SK-N-SH (cell line): ENCODE measurements at regions not wholly inside any gene's neighbourhood (a gene's known extent, or its start where the extent isn't known, plus 50 kb on each side); places are given as distances from the start of the nearest gene placed in this dataset.
"Not testable (repeated sequence)": the region's sequence is repeated elsewhere in the genome, so short reads cannot be mapped to it uniquely, and the experiment has no call there.

Experiments used
- CTCF ChIA-PET: fragments of 300-600, 350-600 bp; formaldehyde crosslinking; extraction: SDS; loops from one replicate; lab custom pipeline; 2021; lab: Yijun Ruan, JAX
- POLR2A ChIA-PET: fragments of 350-600 bp; sonication (Branson Sonifier 250); formaldehyde crosslinking; extraction: SDS; loops from one replicate; lab custom pipeline; 2020; ENCODE audit warnings: antibody characterized with exemption, inconsistent platforms; lab: Yijun Ruan, JAX
- DNase-seq: peaks from one replicate; pipeline ENCODE4 v3.0.0; 2012
- H2AFZ ChIP-seq: fragments of 200-600 bp; sonication (generic); 2 replicates; pipeline ENCODE4 v1.8.1; 2016; ENCODE audit warnings: antibody characterized with exemption, mild to moderate bottlenecking, low read depth
- H3F3A ChIP-seq: fragments of 200-600 bp; sonication (generic); replicated peaks from 2 replicates; pipeline ENCODE3; 2016; ENCODE audit warnings: antibody characterized with exemption, mild to moderate bottlenecking; ENCODE audit not compliant: insufficient read depth
- H3K27ac ChIP-seq, 2 experiments: fragments of 200-500 bp in 1 of 2; fragments of 200-600 bp in 1 of 2; sonication (Bioruptor generic) in 1 of 2; sonication (generic), shearing (Covaris generic) in 1 of 2; 2 replicates each; pipeline versions ENCODE4 v1.5.1 to v1.6.1; 2014 to 2016; ENCODE audit warnings: low read depth in 2 of 2, inconsistent platforms in 1 of 2, low read length in 1 of 2, mild to moderate bottlenecking in 1 of 2, mixed read lengths in 1 of 2
- H3K27me3 ChIP-seq: fragments of 200-600 bp; sonication (generic), shearing (Covaris generic); 2 replicates; pipeline ENCODE4 v1.6.1; 2016; ENCODE audit warnings: mixed run types; ENCODE audit not compliant: insufficient read depth
- H3K36me3 ChIP-seq, 2 experiments: fragments of 200-500 bp in 1 of 2; fragments of 200-600 bp in 1 of 2; sonication (Bioruptor generic) in 1 of 2; sonication (generic) in 1 of 2; replicated peaks in 1 of 2; 2 replicates each; pipeline versions ENCODE3 to v1.5.1; 2014 to 2016; ENCODE audit warnings: low read length in 1 of 2, mild to moderate bottlenecking in 1 of 2; ENCODE audit not compliant: insufficient read depth in 2 of 2, control insufficient read depth in 1 of 2
- H3K4me1 ChIP-seq, 2 experiments: fragments of 200-500 bp in 1 of 2; fragments of 200-600 bp in 1 of 2; sonication (Bioruptor generic) in 1 of 2; sonication (generic), shearing (Covaris generic) in 1 of 2; 2 replicates each; pipeline versions ENCODE4 v1.5.1 to v1.6.1; 2014 to 2016; ENCODE audit warnings: low read depth in 1 of 2, low read length in 1 of 2, mixed run types in 1 of 2; ENCODE audit not compliant: insufficient read depth in 2 of 2, control insufficient read depth in 1 of 2
- H3K4me2 ChIP-seq: fragments of 200-600 bp; sonication (generic), shearing (Covaris generic); 2 replicates; pipeline ENCODE4 v1.6.1; 2017; ENCODE audit warnings: mixed run types
- H3K4me3 ChIP-seq, 2 experiments: fragments of 200-500 bp in 1 of 2; fragments of 200-600 bp in 1 of 2; sonication (Bioruptor generic) in 1 of 2; sonication (generic), shearing (Covaris generic) in 1 of 2; 2 replicates each; pipeline versions ENCODE4 v1.5.1 to v1.8.1; 2014 to 2016; ENCODE audit warnings: low read depth in 2 of 2, inconsistent platforms in 1 of 2, low read length in 1 of 2, mild to moderate bottlenecking in 1 of 2, mixed read lengths in 1 of 2, moderate library complexity in 1 of 2
- H3K79me2 ChIP-seq: fragments of 200-600 bp; sonication (generic); 2 replicates; pipeline ENCODE4 v1.8.1; 2017; ENCODE audit warnings: mild to moderate bottlenecking; ENCODE audit not compliant: insufficient read depth
- H3K9ac ChIP-seq: fragments of 200-600 bp; sonication (generic); 2 replicates; pipeline ENCODE4 v1.6.1; 2017; ENCODE audit warnings: mixed run types
- H3K9me2 ChIP-seq: fragments of 200-600 bp; sonication (generic); 2 replicates; pipeline ENCODE4 v1.6.1; 2017; ENCODE audit warnings: mixed run types
- H3K9me3 ChIP-seq: fragments of 200-600 bp; sonication (generic); 2 replicates; pipeline ENCODE4 v1.6.1; 2017; ENCODE audit warnings: mixed run types, mild to moderate bottlenecking, moderate library complexity
- H4K20me1 ChIP-seq: fragments of 200-600 bp; sonication (generic); 2 replicates; pipeline ENCODE4 v1.6.1; 2017; ENCODE audit warnings: mild to moderate bottlenecking, mixed run types; ENCODE audit not compliant: insufficient read depth
- CHD2 ChIP-seq: fragments of 150-350 bp; IDR thresholded peaks from 2 replicates; pipeline ENCODE4 v1.6.1; 2018; ENCODE audit warnings: low read length; ENCODE audit not compliant: partially characterized antibody
- ELF1 ChIP-seq: IDR thresholded peaks from 2 replicates; pipeline ENCODE4 v1.4.0; 2012
- EP300 ChIP-seq, 2 experiments: IDR thresholded peaks; 2 replicates each; pipeline versions ENCODE4 v1.4.0 to v1.6.1; 2012; ENCODE audit warnings: borderline replicate concordance in 1 of 2, low read depth in 1 of 2, low read length in 1 of 2
- EZH2phosphoT487 ChIP-seq: fragments of 200-600 bp; sonication (generic); IDR thresholded peaks from 2 replicates; pipeline ENCODE4 v1.6.1; 2017; ENCODE audit warnings: low read depth, mixed run types, mild to moderate bottlenecking, antibody characterized with exemption, moderate library complexity, borderline replicate concordance
- JUND ChIP-seq: IDR thresholded peaks from 2 replicates; pipeline ENCODE4 v1.4.0; 2012
- NRF1 ChIP-seq: IDR thresholded peaks from 2 replicates; pipeline ENCODE4 v1.6.1; 2012; ENCODE audit warnings: low read depth, mild to moderate bottlenecking, low read length
- SMC3 ChIP-seq: IDR thresholded peaks from 2 replicates; pipeline ENCODE4 v1.6.1; 2012; ENCODE audit warnings: low read depth, low read length, improper control_type of control experiment
- TAF1 ChIP-seq: IDR thresholded peaks from 2 replicates; pipeline ENCODE4 v1.6.1; 2012; ENCODE audit warnings: low read depth, mild to moderate bottlenecking, low read length, moderate library complexity, borderline replicate concordance
- YY1 ChIP-seq: IDR thresholded peaks from 2 replicates; pipeline ENCODE4 v1.4.0; 2012; ENCODE audit warnings: low read depth, mild to moderate bottlenecking
- WGBS: methylation state at CpG from one replicate; pipeline ENCODE4 v1.1.6; 2017; ENCODE audit warnings: low lambda C conversion rate; 5-methylcytosine and 5-hydroxymethylcytosine counted together
- TF ChIP-seq, protein P1 (sequence below): fragments of 150-350 bp; IDR thresholded peaks from 2 replicates; pipeline ENCODE4 v1.6.1; 2016; ENCODE audit warnings: mild to moderate bottlenecking, low read depth, low read length
- TF ChIP-seq, protein P2 (sequence below): IDR thresholded peaks from 2 replicates; pipeline ENCODE4 v1.4.0; 2012; ENCODE audit warnings: low read depth, borderline replicate concordance

DNA sequence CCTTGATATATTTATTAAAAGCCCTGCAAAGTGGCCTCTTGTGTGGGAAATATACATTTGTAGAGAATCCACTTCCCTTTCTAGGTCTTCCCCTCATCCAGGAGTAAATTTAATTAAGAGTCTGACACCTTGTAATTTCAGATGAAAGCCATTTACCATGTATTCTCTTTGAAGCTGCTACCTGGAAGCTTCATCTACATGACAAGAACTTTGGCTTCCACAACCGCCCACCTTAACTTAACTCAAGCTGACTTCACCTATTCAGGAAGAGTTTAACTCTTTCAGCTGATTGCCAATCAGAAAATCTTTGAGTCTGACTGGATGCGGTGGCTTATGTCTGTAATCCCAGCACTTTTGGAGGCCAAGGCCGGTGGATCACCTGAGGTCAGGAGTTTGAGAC is 899.9 kb downstream of the TAF11L14 start (continued):
- TF ChIP-seq TAF1 (no peak), EZH2phosphoT487 (no peak), CHD2 (no peak), SMC3 (no peak)
- TF ChIP-seq, protein P1, sequence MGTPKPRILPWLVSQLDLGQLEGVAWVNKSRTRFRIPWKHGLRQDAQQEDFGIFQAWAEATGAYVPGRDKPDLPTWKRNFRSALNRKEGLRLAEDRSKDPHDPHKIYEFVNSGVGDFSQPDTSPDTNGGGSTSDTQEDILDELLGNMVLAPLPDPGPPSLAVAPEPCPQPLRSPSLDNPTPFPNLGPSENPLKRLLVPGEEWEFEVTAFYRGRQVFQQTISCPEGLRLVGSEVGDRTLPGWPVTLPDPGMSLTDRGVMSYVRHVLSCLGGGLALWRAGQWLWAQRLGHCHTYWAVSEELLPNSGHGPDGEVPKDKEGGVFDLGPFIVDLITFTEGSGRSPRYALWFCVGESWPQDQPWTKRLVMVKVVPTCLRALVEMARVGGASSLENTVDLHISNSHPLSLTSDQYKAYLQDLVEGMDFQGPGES = no peak

GRCh38 chr5:18535753-18536152 is 901.5 kb downstream of the TAF11L14 start:
- H3K4me3 ChIP-seq, H3K9me2 ChIP-seq, H3K9ac ChIP-seq, H3K79me2 ChIP-seq, H2AFZ ChIP-seq, H3K4me1 ChIP-seq, H4K20me1 ChIP-seq, H3F3A ChIP-seq, H3K27me3 ChIP-seq, H3K36me3 ChIP-seq, H3K9me3 ChIP-seq, H3K4me2 ChIP-seq, CTCF ChIA-PET, DNase-seq, H3K27ac ChIP-seq, POLR2A ChIA-PET: not testable (repeated sequence)
- WGBS = 4% methylated on average over 4 of the region's 7 CpGs

GRCh38 chr5:18544421-18544820 is 910.2 kb downstream of the TAF11L14 start:
- ChIA-PET POLR2A (no interaction called here), CTCF (no interaction called here)
- no peaks in the 10 kb centered on the region for H3K9me2 ChIP-seq
- no peaks in the 10 kb centered on the region for H3F3A ChIP-seq
- no peak overlapping the region for H3K4me2 ChIP-seq
- H3K27me3 ChIP-seq = no peaks in the 10 kb centered on the region
- peaks cover 0 to 5% of the 10 kb centered on the region in 2 experiments; a peak in 1 of 4 replicates for H3K4me1 ChIP-seq
- no peaks in the 10 kb centered on the region for H3K36me3 ChIP-seq
- H3K9ac ChIP-seq = no peak overlapping the region
- no peak overlapping the region for H2AFZ ChIP-seq
- TF ChIP-seq CHD2 (no peak), NRF1 (no peak), SMC3 (no peak), ELF1 (no peak), YY1 (no peak)
- no peak overlapping the region for H3K27ac ChIP-seq
- no peak overlapping the region for H3K4me3 ChIP-seq
- DNase-seq = no peak
- no peaks in the 10 kb centered on the region for H3K79me2 ChIP-seq
- WGBS = 37% methylated on average over 6 of the region's 6 CpGs
- H3K9me3 ChIP-seq = no peaks in the 10 kb centered on the region
- H4K20me1 ChIP-seq = no peaks in the 10 kb centered on the region

DNA sequence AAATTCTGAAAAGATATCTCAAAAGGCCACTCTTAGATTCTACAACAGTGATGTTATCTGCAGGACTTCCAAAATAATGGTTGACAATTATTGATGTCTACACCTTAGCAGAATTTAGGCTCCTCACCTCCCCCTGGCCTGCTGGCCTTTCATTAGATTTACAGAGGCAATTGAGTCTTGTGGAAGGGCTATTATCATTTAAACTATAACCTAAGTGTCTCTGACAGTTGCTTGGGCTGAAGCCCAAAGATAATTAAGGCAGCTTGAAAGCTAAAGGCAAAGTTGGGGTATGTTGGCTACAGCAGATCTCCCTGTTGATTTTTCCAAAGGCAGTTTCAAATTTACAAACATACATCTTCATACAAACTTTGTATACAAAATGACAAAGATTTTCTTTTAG is 912.3 kb downstream of the TAF11L14 start:
- Histone ChIP-seq H3K9ac (no peak overlapping the region), H4K20me1 (no peaks in the 10 kb centered on the region), H3K27ac (peak overlapping the region in 1 of 2 experiments; percentile 45; a peak in 1 of 4 replicates), H3K4me2 (no peak overlapping the region), H3K36me3 (no peaks in the 10 kb centered on the region), H3K4me1 (peaks cover 0 to 5% of the 10 kb centered on the region in 2 experiments; a peak in 1 of 4 replicates), H2AFZ (no peak overlapping the region), H3F3A (no peaks in the 10 kb centered on the region), H3K9me2 (no peaks in the 10 kb centered on the region), H3K9me3 (no peaks in the 10 kb centered on the region), H3K79me2 (no peaks in the 10 kb centered on the region), H3K27me3 (no peaks in the 10 kb centered on the region), H3K4me3 (no peak overlapping the region)
- ChIA-PET POLR2A (no interaction called here), CTCF (interaction anchor here (1.2 kb wide), 1 partner anchor 17 kb away, joined by 3 read pairs; no protein-coding TSS in a partner anchor)
- TF ChIP-seq JUND (no peak), CHD2 (peak; percentile 32), TAF1 (no peak), EP300 (IDR thresholded peaks at IDR 0.05; ENCODE audit: borderline replicate concordance in 1 of 2, low read depth in 1 of 2, low read length in 1 of 2) (no peak; a peak in 1 of 4 replicates)
- TF ChIP-seq, protein P1 = no peak
- TF ChIP-seq, protein P2, sequence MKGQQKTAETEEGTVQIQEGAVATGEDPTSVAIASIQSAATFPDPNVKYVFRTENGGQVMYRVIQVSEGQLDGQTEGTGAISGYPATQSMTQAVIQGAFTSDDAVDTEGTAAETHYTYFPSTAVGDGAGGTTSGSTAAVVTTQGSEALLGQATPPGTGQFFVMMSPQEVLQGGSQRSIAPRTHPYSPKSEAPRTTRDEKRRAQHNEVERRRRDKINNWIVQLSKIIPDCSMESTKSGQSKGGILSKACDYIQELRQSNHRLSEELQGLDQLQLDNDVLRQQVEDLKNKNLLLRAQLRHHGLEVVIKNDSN = no peak
- peak; percentile 21 for DNase-seq
